ENCODE measurements at regions not wholly inside any gene's neighbourhood (a gene's known extent, or its start where the extent isn't known, plus 50 kb on each side); places are given as distances from the start of the nearest gene placed in this dataset.

DNA sequence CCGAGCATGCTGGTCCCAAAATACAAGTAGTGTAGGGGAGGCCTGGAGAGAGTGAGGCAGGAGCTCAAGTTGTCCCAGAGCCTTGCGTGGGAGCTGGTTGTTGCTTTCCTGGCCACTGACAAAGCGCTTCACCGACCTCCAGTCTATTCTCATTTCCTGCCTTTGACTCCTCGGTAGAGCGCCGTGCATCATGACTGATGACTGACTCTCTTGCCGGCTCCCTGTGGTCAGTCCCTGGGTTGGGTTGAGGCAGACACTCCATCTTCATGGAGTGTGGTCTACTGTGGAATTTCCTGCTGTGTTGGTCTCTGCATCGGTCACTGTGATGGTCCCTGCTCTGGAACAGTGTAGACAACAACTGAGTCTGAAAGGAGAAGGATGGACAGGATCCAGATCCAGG lies 175.1 kb upstream of the S1PR3 start:
- H3K79me2 ChIP-seq (ENCODE audit: control insufficient read depth, insufficient read depth, low read length): no peaks in the 10 kb centered on the region
- H3K27ac ChIP-seq (ENCODE audit: low read length in 2 of 2): no peak overlapping the region
- no peak overlapping the region for H3K4me3 Mint-ChIP-seq
- ChIA-PET CTCF (no interaction called here), POLR2A (no interaction called here)
- H4K20me1 ChIP-seq (ENCODE audit: control insufficient read depth, insufficient read depth, low read length, poor library complexity, severe bottlenecking): no peaks in the 10 kb centered on the region
- no peak for ATAC-seq (ENCODE audit: low read depth)
- no peak overlapping the region for H2AFZ ChIP-seq (ENCODE audit: insufficient read depth, low read depth, low read length, poor library complexity, severe bottlenecking)
- no peaks in the 10 kb centered on the region for H3K9me3 Mint-ChIP-seq (ENCODE audit: insufficient read depth)
- peaks cover 12% of the 10 kb centered on the region for H3K27me3 Mint-ChIP-seq
- no peaks in the 10 kb centered on the region for H3K4me1 ChIP-seq (ENCODE audit: control insufficient read depth in 2 of 2, insufficient read depth in 2 of 2, low read length in 2 of 2)
- DNase-seq: no peak
- H3K9me3 ChIP-seq (ENCODE audit: control extremely low read depth in 1 of 3, control insufficient read depth in 2 of 3, insufficient read depth in 1 of 3, low read length in 2 of 3): peaks cover 0 to 2% (median 0%) of the 10 kb centered on the region in 3 donors
- H3K27ac Mint-ChIP-seq: no peak overlapping the region
- peaks cover 0 to 11% (median 0%) of the 10 kb centered on the region in 4 experiments for H3K27me3 ChIP-seq (replicated peaks in 1 of 4; ENCODE audit: control extremely low read depth in 1 of 4, control insufficient read depth in 3 of 4, insufficient read depth in 4 of 4, low read length in 3 of 4)
- no peaks in the 10 kb centered on the region for H3K4me1 Mint-ChIP-seq
- no peak overlapping the region for H3K4me2 ChIP-seq (replicated peaks; ENCODE audit: low read depth, low read length, poor library complexity, severe bottlenecking)
- intact Hi-C loops (cut with micrococcal nuclease): no loop called here
- WGBS (ENCODE audit: insufficient coverage): 52% methylated on average over 4 of the region's 9 CpGs
- TF ChIP-seq, protein P1, sequence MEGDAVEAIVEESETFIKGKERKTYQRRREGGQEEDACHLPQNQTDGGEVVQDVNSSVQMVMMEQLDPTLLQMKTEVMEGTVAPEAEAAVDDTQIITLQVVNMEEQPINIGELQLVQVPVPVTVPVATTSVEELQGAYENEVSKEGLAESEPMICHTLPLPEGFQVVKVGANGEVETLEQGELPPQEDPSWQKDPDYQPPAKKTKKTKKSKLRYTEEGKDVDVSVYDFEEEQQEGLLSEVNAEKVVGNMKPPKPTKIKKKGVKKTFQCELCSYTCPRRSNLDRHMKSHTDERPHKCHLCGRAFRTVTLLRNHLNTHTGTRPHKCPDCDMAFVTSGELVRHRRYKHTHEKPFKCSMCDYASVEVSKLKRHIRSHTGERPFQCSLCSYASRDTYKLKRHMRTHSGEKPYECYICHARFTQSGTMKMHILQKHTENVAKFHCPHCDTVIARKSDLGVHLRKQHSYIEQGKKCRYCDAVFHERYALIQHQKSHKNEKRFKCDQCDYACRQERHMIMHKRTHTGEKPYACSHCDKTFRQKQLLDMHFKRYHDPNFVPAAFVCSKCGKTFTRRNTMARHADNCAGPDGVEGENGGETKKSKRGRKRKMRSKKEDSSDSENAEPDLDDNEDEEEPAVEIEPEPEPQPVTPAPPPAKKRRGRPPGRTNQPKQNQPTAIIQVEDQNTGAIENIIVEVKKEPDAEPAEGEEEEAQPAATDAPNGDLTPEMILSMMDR (IDR thresholded peaks at IDR 0.05): no peak
- no peak for TF ChIP-seq EZH2 (IDR thresholded peaks at IDR 0.05; ENCODE audit: borderline replicate concordance, insufficient read depth, low read depth, low read length, poor library complexity, severe bottlenecking)
- H3K4me3 ChIP-seq (ENCODE audit: control extremely low read depth in 1 of 5, extremely low read depth in 1 of 5, insufficient read depth in 1 of 5, low read depth in 2 of 5, low read length in 4 of 5): no peak overlapping the region
- no peak overlapping the region for H3K9ac ChIP-seq (ENCODE audit: low read length)
- no peaks in the 10 kb centered on the region for H3K36me3 ChIP-seq (replicated peaks in 1 of 2; ENCODE audit: control extremely low read depth in 1 of 2, control insufficient read depth in 1 of 2, extremely low read depth in 1 of 2, insufficient read depth in 2 of 2, low read length in 1 of 2)

DNA sequence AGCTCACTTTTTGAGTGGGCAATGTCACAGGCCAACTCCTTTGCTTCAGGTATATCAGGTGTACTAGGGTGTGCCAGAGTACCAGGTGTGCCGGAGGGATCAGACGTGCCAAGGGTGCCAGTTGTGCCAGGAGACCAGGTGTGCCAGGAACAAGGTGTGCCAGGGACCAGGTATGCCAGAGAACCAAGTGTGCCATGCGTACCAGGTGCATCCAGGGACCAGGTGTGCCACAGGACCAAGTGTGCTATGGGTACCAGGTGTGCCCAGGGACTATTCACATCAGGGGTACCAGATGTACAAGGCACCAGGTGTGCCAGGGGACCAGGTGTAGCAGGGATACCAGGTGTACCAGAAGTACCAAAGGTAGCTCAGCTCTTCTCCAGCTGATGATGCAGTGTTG lies 174.7 kb upstream of the S1PR3 start:
- no peak for ATAC-seq (ENCODE audit: low read depth)
- H3K9me3 Mint-ChIP-seq (ENCODE audit: insufficient read depth): no peaks in the 10 kb centered on the region
- no peaks in the 10 kb centered on the region for H4K20me1 ChIP-seq (ENCODE audit: control insufficient read depth, insufficient read depth, low read length, poor library complexity, severe bottlenecking)
- 87% methylated on average over 3 of the region's 3 CpGs for WGBS (ENCODE audit: insufficient coverage)
- no peaks in the 10 kb centered on the region for H3K79me2 ChIP-seq (ENCODE audit: control insufficient read depth, insufficient read depth, low read length)
- H3K4me3 Mint-ChIP-seq: no peak overlapping the region
- H3K4me1 ChIP-seq (ENCODE audit: control insufficient read depth in 2 of 2, insufficient read depth in 2 of 2, low read length in 2 of 2): no peaks in the 10 kb centered on the region
- ChIA-PET POLR2A (no interaction called here), CTCF (no interaction called here)
- H3K9me3 ChIP-seq (ENCODE audit: control extremely low read depth in 1 of 3, control insufficient read depth in 2 of 3, insufficient read depth in 1 of 3, low read length in 2 of 3): peaks cover 0 to 2% (median under 1%) of the 10 kb centered on the region in 3 donors
- H3K27ac Mint-ChIP-seq: no peak overlapping the region
- peaks cover 0 to 11% (median 0%) of the 10 kb centered on the region in 4 experiments for H3K27me3 ChIP-seq (replicated peaks in 1 of 4; ENCODE audit: control extremely low read depth in 1 of 4, control insufficient read depth in 3 of 4, insufficient read depth in 4 of 4, low read length in 3 of 4)
- H3K9ac ChIP-seq (ENCODE audit: low read length): no peak overlapping the region
- H3K27ac ChIP-seq (ENCODE audit: low read length in 2 of 2): no peak overlapping the region
- H3K4me3 ChIP-seq (ENCODE audit: control extremely low read depth in 1 of 5, extremely low read depth in 1 of 5, insufficient read depth in 1 of 5, low read depth in 2 of 5, low read length in 4 of 5): no peak overlapping the region
- H3K4me2 ChIP-seq (replicated peaks; ENCODE audit: low read depth, low read length, poor library complexity, severe bottlenecking): no peak overlapping the region
- H2AFZ ChIP-seq (ENCODE audit: insufficient read depth, low read depth, low read length, poor library complexity, severe bottlenecking): no peak overlapping the region
- intact Hi-C loops (cut with micrococcal nuclease): no loop called here
- peaks cover 9% of the 10 kb centered on the region for H3K27me3 Mint-ChIP-seq
- no peaks in the 10 kb centered on the region for H3K36me3 ChIP-seq (replicated peaks in 1 of 2; ENCODE audit: control extremely low read depth in 1 of 2, control insufficient read depth in 1 of 2, extremely low read depth in 1 of 2, insufficient read depth in 2 of 2, low read length in 1 of 2)
- TF ChIP-seq EZH2 (IDR thresholded peaks at IDR 0.05; ENCODE audit: borderline replicate concordance, insufficient read depth, low read depth, low read length, poor library complexity, severe bottlenecking): no peak
- TF ChIP-seq, protein P1 (IDR thresholded peaks at IDR 0.05): no peak
- no peak for DNase-seq
- H3K4me1 Mint-ChIP-seq: no peaks in the 10 kb centered on the region

Data from B cell (primary cell).